Panc1 (cell line): ENCODE measurements at regions not wholly inside any gene's neighbourhood (a gene's known extent, or its start where the extent isn't known, plus 50 kb on each side); places are given as distances from the start of the nearest gene placed in this dataset.

ENCODE experiments used
- ATAC-seq: fragments of 200-7000 bp; cut with Tn5 transposase; 2 replicates; pipeline ENCODE4 v1.9.1; 2020; ENCODE audit warnings: mild to moderate bottlenecking, moderate library complexity
- BruUV-seq: library from RNA; stranded (reverse); fragments of 400-500 nt; replicated peaks from 2 replicates; lab custom pipeline; 2021; lab: Mats Ljungman, UMichigan
- CTCF ChIA-PET: fragments of 300-600 bp; sonication (Branson Sonifier 250); formaldehyde crosslinking; loops from one replicate; lab custom pipeline; 2022; ENCODE audit warnings: antibody characterized with exemption; lab: Charles Lee
- POLR2A ChIA-PET: fragments of 300-600 bp; sonication (Branson Sonifier 250); formaldehyde crosslinking; loops from one replicate; lab custom pipeline; 2022; ENCODE audit warnings: antibody characterized with exemption; lab: Charles Lee
- DNase-seq: peaks from one replicate; pipeline ENCODE4 v3.0.0-alpha.2; 2010; ENCODE audit warnings: low read depth, low spot score
- H3K27ac ChIP-seq: 2 replicates; pipeline ENCODE4 v1.5.1; 2011; ENCODE audit warnings: mild to moderate bottlenecking, low read length, inconsistent platforms
- H3K27me3 ChIP-seq: fragments of 200-500 bp; sonication (Bioruptor generic); 2 replicates; pipeline ENCODE4 v1.6.0; 2014; ENCODE audit warnings: low read length, inconsistent platforms; ENCODE audit not compliant: control insufficient read depth, insufficient read depth
- H3K36me3 ChIP-seq: fragments of 200-500 bp; sonication (Bioruptor generic); 2 replicates; pipeline ENCODE4 v1.5.1; 2014; ENCODE audit warnings: inconsistent platforms, mild to moderate bottlenecking, low read length, moderate library complexity; ENCODE audit not compliant: control insufficient read depth, insufficient read depth
- H3K4me1 ChIP-seq: 2 replicates; pipeline ENCODE4 v1.5.1; 2011; ENCODE audit warnings: inconsistent platforms, mild to moderate bottlenecking, low read length, moderate library complexity; ENCODE audit not compliant: control insufficient read depth, insufficient read depth
- H3K4me3 ChIP-seq, 2 experiments: 2 replicates each; pipeline ENCODE4 v1.5.1; 2011 to 2012; ENCODE audit warnings: low read depth in 2 of 2, low read length in 2 of 2, mild to moderate bottlenecking in 2 of 2, inconsistent platforms in 1 of 2, moderate library complexity in 1 of 2
- H3K9me3 ChIP-seq: fragments of 200-500 bp; sonication (Bioruptor generic); 2 replicates; pipeline ENCODE4 v1.5.1; 2014; ENCODE audit warnings: low read depth, mild to moderate bottlenecking, inconsistent platforms, low read length, moderate library complexity; ENCODE audit not compliant: control insufficient read depth, insufficient read depth
- POLR2AphosphoS5 ChIP-seq: IDR thresholded peaks from 2 replicates; pipeline ENCODE4 v1.6.1; 2012; ENCODE audit warnings: mild to moderate bottlenecking, low read depth, low read length, moderate library complexity
- SIN3A ChIP-seq: IDR thresholded peaks from 2 replicates; pipeline ENCODE4 v1.6.1; 2012; ENCODE audit warnings: low read depth, mild to moderate bottlenecking, low read length, moderate library complexity, borderline replicate concordance; ENCODE audit not compliant: insufficient read depth
- TCF7L2 ChIP-seq: IDR thresholded peaks from 2 replicates; pipeline ENCODE4 v1.6.1; 2011; ENCODE audit warnings: mild to moderate bottlenecking, low read depth, low read length, inconsistent platforms
- in situ Hi-C: cut with HindIII; loops from 2 replicates; pipeline ENCODE4 v1.10.0; 2016; ENCODE audit warnings: low sequenced_read_pairs, low pct_unique_long_range_greater_than_20kb
- intact Hi-C: fragments of 100-400 bp; cut with micrococcal nuclease; formaldehyde crosslinking; loops from one replicate; pipeline ENCODE4 v1.10.0; 2022; ENCODE audit not compliant: unreplicated experiment
- TF ChIP-seq, protein P1 (sequence below): fragments of 450-650 bp; IDR thresholded peaks from 2 replicates; pipeline ENCODE4 v1.5.1; 2017; ENCODE audit warnings: mild to moderate bottlenecking
- TF ChIP-seq, protein P2 (sequence below), 2 experiments: IDR thresholded peaks; 2 replicates each; pipeline ENCODE4 v1.6.1; 2011 to 2012; ENCODE audit warnings: low read depth in 2 of 2, control low read depth in 1 of 2, low read length in 1 of 2, mild to moderate bottlenecking in 1 of 2, moderate library complexity in 1 of 2; ENCODE audit not compliant: insufficient read depth in 1 of 2

DNA sequence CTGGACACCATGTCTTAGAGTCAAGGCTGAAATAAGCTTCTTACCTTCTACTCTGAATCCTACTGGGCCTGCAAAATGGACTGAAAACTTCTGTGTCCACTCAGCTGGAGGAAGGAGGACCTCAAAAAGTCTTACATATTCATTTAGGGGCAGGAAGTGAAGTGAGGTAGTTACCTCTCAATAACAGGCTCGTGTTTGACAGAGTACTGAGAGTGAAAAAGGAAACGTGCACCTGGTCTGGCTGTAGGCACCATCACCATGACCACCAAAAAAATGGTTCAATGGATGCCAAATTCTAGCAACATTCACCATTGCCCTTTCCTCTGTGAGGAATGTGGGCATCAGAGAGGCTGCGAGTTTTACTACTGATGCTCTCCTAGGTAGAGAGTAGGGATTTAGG lies 176.2 kb downstream of the RFC3 start:
- DNase-seq, result no peak
- Histone ChIP-seq H3K27me3 (no peaks in the 10 kb centered on the region), H3K4me3 (no peak overlapping the region), H3K4me1 (no peaks in the 10 kb centered on the region), H3K36me3 (no peaks in the 10 kb centered on the region), H3K27ac (no peak overlapping the region), H3K9me3 (no peaks in the 10 kb centered on the region)
- POLR2A ChIA-PET, result no interaction called here
- no TSS peak for BruUV-seq
- CTCF ChIA-PET, result no interaction called here
- intact Hi-C loops (no loop called here), in situ Hi-C loops (no loop called here)
- TF ChIP-seq, protein P1, sequence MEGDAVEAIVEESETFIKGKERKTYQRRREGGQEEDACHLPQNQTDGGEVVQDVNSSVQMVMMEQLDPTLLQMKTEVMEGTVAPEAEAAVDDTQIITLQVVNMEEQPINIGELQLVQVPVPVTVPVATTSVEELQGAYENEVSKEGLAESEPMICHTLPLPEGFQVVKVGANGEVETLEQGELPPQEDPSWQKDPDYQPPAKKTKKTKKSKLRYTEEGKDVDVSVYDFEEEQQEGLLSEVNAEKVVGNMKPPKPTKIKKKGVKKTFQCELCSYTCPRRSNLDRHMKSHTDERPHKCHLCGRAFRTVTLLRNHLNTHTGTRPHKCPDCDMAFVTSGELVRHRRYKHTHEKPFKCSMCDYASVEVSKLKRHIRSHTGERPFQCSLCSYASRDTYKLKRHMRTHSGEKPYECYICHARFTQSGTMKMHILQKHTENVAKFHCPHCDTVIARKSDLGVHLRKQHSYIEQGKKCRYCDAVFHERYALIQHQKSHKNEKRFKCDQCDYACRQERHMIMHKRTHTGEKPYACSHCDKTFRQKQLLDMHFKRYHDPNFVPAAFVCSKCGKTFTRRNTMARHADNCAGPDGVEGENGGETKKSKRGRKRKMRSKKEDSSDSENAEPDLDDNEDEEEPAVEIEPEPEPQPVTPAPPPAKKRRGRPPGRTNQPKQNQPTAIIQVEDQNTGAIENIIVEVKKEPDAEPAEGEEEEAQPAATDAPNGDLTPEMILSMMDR, result no peak
- TF ChIP-seq POLR2AphosphoS5, result no peak
- no peak for TF ChIP-seq SIN3A
- TF ChIP-seq, protein P2, sequence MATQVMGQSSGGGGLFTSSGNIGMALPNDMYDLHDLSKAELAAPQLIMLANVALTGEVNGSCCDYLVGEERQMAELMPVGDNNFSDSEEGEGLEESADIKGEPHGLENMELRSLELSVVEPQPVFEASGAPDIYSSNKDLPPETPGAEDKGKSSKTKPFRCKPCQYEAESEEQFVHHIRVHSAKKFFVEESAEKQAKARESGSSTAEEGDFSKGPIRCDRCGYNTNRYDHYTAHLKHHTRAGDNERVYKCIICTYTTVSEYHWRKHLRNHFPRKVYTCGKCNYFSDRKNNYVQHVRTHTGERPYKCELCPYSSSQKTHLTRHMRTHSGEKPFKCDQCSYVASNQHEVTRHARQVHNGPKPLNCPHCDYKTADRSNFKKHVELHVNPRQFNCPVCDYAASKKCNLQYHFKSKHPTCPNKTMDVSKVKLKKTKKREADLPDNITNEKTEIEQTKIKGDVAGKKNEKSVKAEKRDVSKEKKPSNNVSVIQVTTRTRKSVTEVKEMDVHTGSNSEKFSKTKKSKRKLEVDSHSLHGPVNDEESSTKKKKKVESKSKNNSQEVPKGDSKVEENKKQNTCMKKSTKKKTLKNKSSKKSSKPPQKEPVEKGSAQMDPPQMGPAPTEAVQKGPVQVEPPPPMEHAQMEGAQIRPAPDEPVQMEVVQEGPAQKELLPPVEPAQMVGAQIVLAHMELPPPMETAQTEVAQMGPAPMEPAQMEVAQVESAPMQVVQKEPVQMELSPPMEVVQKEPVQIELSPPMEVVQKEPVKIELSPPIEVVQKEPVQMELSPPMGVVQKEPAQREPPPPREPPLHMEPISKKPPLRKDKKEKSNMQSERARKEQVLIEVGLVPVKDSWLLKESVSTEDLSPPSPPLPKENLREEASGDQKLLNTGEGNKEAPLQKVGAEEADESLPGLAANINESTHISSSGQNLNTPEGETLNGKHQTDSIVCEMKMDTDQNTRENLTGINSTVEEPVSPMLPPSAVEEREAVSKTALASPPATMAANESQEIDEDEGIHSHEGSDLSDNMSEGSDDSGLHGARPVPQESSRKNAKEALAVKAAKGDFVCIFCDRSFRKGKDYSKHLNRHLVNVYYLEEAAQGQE (IDR thresholded peaks at IDR 0.05; ENCODE audit: insufficient read depth in 1 of 2, low read depth in 2 of 2, low read length in 1 of 2), result no peak
- TF ChIP-seq TCF7L2, result no peak
- ATAC-seq, result no peak

DNA sequence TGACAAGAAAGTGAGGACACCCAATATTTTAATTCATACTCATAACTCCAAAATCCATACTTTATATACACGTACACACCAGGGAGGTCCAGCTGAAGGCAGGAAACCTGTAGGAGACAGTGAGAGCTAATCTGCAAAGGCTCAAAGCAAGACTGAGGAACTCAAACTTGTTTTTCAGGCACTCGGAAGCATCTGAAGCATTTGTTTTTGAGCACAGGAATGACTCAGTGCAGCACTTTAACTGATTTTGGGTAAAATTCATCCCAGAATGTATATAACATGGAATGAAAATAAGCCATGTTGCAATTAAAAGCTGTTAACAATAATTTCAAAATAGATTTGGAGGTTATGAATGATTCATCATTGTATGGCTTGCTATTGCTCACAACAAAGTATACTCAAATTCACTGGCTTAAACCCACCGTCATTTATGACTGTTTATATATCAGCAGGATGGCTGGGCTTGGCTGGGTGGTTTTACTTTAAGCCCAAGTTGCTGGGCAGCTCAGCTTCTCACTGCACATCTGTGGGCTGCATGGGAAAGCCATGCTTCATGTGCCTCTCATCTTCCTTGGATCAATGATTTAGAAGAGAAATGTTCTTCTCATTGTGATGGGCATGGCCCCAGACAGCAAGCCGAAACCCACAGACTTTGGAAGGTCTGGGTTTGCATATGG lies 177.0 kb downstream of the RFC3 start:
- BruUV-seq, result no TSS peak
- Histone ChIP-seq H3K4me3 (no peak overlapping the region), H3K27ac (no peak overlapping the region), H3K27me3 (no peaks in the 10 kb centered on the region), H3K9me3 (no peaks in the 10 kb centered on the region), H3K4me1 (no peaks in the 10 kb centered on the region), H3K36me3 (no peaks in the 10 kb centered on the region)
- intact Hi-C loops (no loop called here), in situ Hi-C loops (no loop called here)
- ChIA-PET POLR2A (no interaction called here), CTCF (no interaction called here)
- TF ChIP-seq, protein P2 (IDR thresholded peaks at IDR 0.05; ENCODE audit: insufficient read depth in 1 of 2, low read depth in 2 of 2, low read length in 1 of 2), result no peak
- TF ChIP-seq TCF7L2, result no peak
- no peak for TF ChIP-seq POLR2AphosphoS5
- TF ChIP-seq SIN3A, result no peak
- TF ChIP-seq, protein P1, result no peak
- no peak for ATAC-seq
- DNase-seq, result no peak
